ENCODE measurements at regions not wholly inside any gene's neighbourhood (a gene's known extent, or its start where the extent isn't known, plus 50 kb on each side); places are given as distances from the start of the nearest gene placed in this dataset.
A peak's percentile ranks its signal among the peaks of the same experiment; 100 is the strongest.

DNA sequence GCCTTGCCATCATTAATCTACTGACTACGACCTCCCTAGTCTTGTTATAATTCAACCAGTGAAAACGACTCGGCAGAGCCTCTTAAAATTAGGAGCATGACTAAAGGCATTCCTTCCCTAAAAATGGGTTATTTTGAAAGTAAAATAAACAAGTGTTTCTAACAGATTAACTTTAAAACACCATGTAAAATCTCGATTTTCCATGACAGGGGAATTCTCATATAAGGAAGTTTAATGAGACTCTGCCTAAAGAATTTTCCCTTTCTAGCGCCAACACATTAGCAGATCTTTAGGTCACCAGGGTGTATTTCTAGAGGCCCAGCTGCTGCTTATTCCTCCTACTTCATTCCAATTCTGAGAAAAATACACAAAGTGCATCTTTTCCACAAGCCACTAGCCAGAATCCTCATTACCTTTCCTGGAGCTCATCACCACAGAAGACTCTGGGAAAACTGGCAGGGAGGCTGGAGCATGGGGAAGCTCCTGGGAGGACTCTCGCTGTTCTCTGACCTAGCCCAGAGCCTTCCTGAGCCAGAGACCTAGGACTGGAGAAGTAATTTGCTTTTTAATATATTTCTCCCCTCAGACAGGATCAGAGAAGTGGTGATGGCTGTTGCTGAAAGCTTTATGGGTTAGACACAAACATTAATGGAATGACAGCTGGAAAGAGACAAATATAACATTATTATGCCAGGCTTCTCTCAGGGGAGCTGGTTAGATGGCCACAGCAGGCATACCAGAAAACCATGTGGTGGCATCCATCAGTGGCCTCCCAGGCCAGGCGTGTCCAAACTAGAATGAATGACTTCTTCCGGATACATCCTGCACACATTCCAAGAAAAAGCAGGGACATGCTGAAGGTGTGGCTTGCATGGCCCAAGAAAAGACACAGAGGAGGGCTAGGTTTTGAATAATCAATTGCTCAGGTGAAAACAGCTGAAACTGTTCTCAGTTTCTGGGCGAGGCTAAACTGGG, 63.6 kb upstream of the CTTNBP2NL start:
- no peak overlapping the region for H3K4me3 ChIP-seq (ENCODE audit: low read depth, low read length)
- TF ChIP-seq, protein P1, sequence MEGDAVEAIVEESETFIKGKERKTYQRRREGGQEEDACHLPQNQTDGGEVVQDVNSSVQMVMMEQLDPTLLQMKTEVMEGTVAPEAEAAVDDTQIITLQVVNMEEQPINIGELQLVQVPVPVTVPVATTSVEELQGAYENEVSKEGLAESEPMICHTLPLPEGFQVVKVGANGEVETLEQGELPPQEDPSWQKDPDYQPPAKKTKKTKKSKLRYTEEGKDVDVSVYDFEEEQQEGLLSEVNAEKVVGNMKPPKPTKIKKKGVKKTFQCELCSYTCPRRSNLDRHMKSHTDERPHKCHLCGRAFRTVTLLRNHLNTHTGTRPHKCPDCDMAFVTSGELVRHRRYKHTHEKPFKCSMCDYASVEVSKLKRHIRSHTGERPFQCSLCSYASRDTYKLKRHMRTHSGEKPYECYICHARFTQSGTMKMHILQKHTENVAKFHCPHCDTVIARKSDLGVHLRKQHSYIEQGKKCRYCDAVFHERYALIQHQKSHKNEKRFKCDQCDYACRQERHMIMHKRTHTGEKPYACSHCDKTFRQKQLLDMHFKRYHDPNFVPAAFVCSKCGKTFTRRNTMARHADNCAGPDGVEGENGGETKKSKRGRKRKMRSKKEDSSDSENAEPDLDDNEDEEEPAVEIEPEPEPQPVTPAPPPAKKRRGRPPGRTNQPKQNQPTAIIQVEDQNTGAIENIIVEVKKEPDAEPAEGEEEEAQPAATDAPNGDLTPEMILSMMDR (IDR thresholded peaks at IDR 0.05; ENCODE audit: insufficient read depth, low read length): no peak
- DNase-seq (ENCODE audit: low read depth): no peak

- TF ChIP-seq, protein P1 (IDR thresholded peaks at IDR 0.05; ENCODE audit: insufficient read depth, low read length): no peak
- DNase-seq (ENCODE audit: low read depth): no peak
- no peak overlapping the region for H3K4me3 ChIP-seq (ENCODE audit: low read depth, low read length)
These were observed 60.7 kb upstream of the CTTNBP2NL start for GRCh38 chr1:112335351-112335750.

DNA sequence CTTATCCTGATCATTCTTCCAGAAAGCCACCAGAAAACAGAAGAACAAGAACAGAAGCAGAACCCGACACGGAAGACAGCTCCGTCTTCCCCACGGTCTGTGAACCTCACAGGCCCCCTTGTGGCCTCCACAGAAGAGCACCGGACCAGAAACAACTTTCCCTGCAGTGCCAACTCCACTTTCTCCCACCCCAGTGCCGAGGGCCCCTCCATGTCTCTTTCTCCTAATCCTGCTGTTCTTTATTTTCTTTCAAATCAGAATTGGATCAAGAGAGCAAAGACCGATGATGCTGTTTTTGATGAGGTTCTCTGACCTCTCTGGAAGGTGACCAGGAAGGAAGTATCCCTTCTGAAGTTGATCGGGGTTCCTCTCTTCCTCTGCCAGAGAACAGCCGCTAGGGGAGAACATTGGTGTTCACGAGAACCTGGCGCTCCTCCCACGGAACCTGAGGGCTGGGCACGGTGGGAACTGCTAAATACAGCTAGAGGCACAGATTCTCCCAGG, 58.9 kb upstream of the CTTNBP2NL start:
- peak; percentile 48 for DNase-seq (ENCODE audit: low read depth)
- TF ChIP-seq, protein P1 (IDR thresholded peaks at IDR 0.05; ENCODE audit: insufficient read depth, low read length): peak; percentile 82

GRCh38 chr1:112341986-112342385, 54.0 kb upstream of the CTTNBP2NL start:
- no peak overlapping the region for H3K4me3 ChIP-seq (ENCODE audit: low read depth, low read length)
- TF ChIP-seq, protein P1 (IDR thresholded peaks at IDR 0.05; ENCODE audit: insufficient read depth, low read length): no peak
- no peak for DNase-seq (ENCODE audit: low read depth)

More for the DNA sequence above, 58.9 kb upstream of the CTTNBP2NL start:
- H3K4me3 ChIP-seq (ENCODE audit: low read depth, low read length): no peak overlapping the region

DNA sequence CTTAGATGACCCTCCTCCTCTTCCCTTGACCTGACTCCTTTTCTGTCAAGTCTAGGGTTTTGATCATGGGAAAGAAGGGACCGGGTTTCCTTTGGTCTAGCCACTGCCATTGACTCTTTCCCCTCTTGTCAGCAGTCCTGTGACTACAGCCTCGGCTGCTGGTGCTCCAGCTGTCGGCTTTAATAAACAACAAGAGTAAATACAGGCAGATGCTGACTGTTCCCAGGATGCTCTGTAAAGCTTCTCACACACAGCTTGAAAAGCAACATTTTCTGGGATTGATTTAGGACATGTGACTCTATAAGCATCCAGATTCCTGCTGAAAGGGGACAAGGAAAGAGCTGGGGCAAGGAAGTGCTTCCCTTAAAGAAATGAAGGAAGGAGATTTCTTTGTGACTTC, 53.5 kb upstream of the CTTNBP2NL start:
- DNase-seq (ENCODE audit: low read depth): no peak
- TF ChIP-seq, protein P1 (IDR thresholded peaks at IDR 0.05; ENCODE audit: insufficient read depth, low read length): no peak
- H3K4me3 ChIP-seq (ENCODE audit: low read depth, low read length): no peak overlapping the region

DNA sequence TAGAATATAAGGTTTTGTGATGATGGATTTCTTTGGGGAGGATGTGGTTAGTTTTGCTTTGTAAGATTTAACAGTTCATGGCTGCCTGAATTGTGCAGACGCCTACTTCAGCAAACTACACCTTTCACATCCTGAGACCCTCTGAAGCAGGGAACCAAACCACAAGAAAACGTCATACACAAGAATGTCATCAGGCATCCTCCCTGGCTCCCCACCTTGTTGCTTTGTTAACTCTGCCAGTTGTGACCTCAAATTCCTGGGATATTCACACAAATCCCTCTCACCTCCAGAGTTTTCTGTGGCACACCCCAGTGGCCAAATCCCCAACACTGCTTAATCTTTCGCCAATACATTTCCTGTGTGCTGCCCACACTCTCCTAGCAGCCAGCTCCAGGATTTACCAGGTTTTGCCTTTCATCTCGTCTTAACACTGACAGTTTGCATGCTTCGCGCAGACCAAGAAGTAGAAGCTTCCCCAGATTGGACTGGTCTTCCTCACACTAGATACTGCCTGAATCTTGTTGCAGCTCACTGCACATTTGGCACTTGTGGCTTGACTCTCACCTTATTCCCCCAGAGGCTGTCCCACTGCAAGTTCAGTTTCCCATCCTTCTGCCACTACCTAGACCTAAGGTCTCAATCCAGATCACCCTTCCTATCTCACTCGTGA, 51.1 kb upstream of the CTTNBP2NL start:
- TF ChIP-seq, protein P1 (IDR thresholded peaks at IDR 0.05; ENCODE audit: insufficient read depth, low read length): no peak
- no peak overlapping the region for H3K4me3 ChIP-seq (ENCODE audit: low read depth, low read length)
- no peak for DNase-seq (ENCODE audit: low read depth)
